Thyroid gland (tissue), 4 donors: ENCODE measurements at regions not wholly inside any gene's neighbourhood (a gene's known extent, or its start where the extent isn't known, plus 50 kb on each side); places are given as distances from the start of the nearest gene placed in this dataset. TPM values are rescaled to one million over a fixed set of nuclear protein-coding genes. Genes with fewer than 3 reads are reported as not detected.

ENCODE experiments used
- DNase-seq, 2 donors: peaks; one replicate each; pipeline ENCODE4 v3.0.0-alpha.2; 2019
- H3K27ac ChIP-seq, 3 donors: fragments of 200-600 bp; sonication (generic); 1 replicate in 2 of 3; 2 replicates in 1 of 3; pipeline ENCODE4 v1.5.1; 2016 to 2019; ENCODE audit warnings: mild to moderate bottlenecking in 1 of 3, moderate library complexity in 1 of 3
- H3K27me3 ChIP-seq: fragments of 200-600 bp; sonication (generic); one replicate; pipeline ENCODE4 v1.5.1; 2019
- H3K36me3 ChIP-seq, 2 donors: fragments of 200-600 bp; sonication (generic); one replicate each; pipeline ENCODE4 v1.5.1; 2016 to 2019
- H3K4me1 ChIP-seq, 2 donors: fragments of 200-600 bp; sonication (generic); one replicate each; pipeline ENCODE4 v1.5.1; 2017 to 2019
- H3K4me3 ChIP-seq, 3 donors: fragments of 200-600 bp; sonication (generic); replicated peaks in 1 of 3; 1 replicate in 2 of 3; 2 replicates in 1 of 3; pipeline ENCODE4 v1.5.1; 2016; ENCODE audit warnings: mild to moderate bottlenecking in 1 of 3
- H3K9me3 ChIP-seq: fragments of 200-600 bp; sonication (generic); one replicate; pipeline ENCODE4 v1.5.1; 2017
- CTCF ChIP-seq, 6 experiments: fragments of 200-600 bp in 3 of 6; fragments of 450-650 bp in 3 of 6; sonication (generic) in 3 of 6; IDR thresholded peaks; one replicate each; pipeline ENCODE4 v1.5.1; 2016 to 2019; ENCODE audit warnings: antibody characterized with exemption in 6 of 6, mild to moderate bottlenecking in 2 of 6, inconsistent platforms in 1 of 6, moderate library complexity in 1 of 6
- POLR2A ChIP-seq, 2 donors: fragments of 450-650 bp; IDR thresholded peaks; one replicate each; pipeline ENCODE4 v1.6.1; 2017; ENCODE audit warnings: antibody characterized with exemption in 2 of 2, mild to moderate bottlenecking in 2 of 2, moderate library complexity in 1 of 2
- WGBS, 2 donors: methylation state at CpG; one replicate each; pipeline ENCODE4 v1.1.5; 2017; 5-methylcytosine and 5-hydroxymethylcytosine counted together
- intact Hi-C: fragments of 100-400 bp; cut with DNase I; formaldehyde crosslinking; loops from one replicate; pipeline ENCODE4 v1.15.1; 2023
- microRNA-seq: library from miRNA; unstranded; fragments of <30 nt; microRNA quantifications from one replicate; pipeline ENCODE4, GENCODE V29; 2016
- small RNA-seq: library from RNA; depleted of rRNA; stranded (forward); fragments of <200 nt; gene quantifications from one replicate; pipeline ENCODE3, GENCODE V24; 2016

- H3K9me3 ChIP-seq, result no peaks in the 10 kb centered on the region
- no peaks in the 10 kb centered on the region for H3K36me3 ChIP-seq
- intact Hi-C loops, result no loop called here
- H3K27me3 ChIP-seq, result no peaks in the 10 kb centered on the region
- no peak overlapping the region for H3K4me3 ChIP-seq
- DNase-seq, result no peak
- no peaks in the 10 kb centered on the region for H3K4me1 ChIP-seq
- 91 to 100% methylated on average over 1 of the region's 1 CpG for WGBS, 2 donors
- H3K27ac ChIP-seq, result no peak overlapping the region
- TF ChIP-seq CTCF (IDR thresholded peaks at IDR 0.05), result no peak
- TF ChIP-seq POLR2A (IDR thresholded peaks at IDR 0.05), result no peak
These were observed 60.6 kb upstream of the E2F8 start for GRCh38 chr11:19301361-19301760.

GRCh38 chr11:19294444-19294843 is 53.7 kb upstream of the E2F8 start:
- WGBS, 2 donors, result 82 to 88% methylated on average over 4 of the region's 4 CpGs
- H3K36me3 ChIP-seq, result no peaks in the 10 kb centered on the region
- H3K4me1 ChIP-seq, result peaks cover 9% of the 10 kb centered on the region in 2 donors
- DNase-seq, result no peak
- H3K27me3 ChIP-seq, result no peaks in the 10 kb centered on the region
- intact Hi-C loops, result no loop called here
- no peaks in the 10 kb centered on the region for H3K9me3 ChIP-seq
- no peak for TF ChIP-seq POLR2A (IDR thresholded peaks at IDR 0.05)
- TF ChIP-seq CTCF (IDR thresholded peaks at IDR 0.05), result no peak
- no peak overlapping the region for H3K4me3 ChIP-seq
- no peak overlapping the region for H3K27ac ChIP-seq

GRCh38 chr11:19291064-19291463 is 50.3 kb upstream of the E2F8 start:
- WGBS, 2 donors, result 60 to 73% methylated on average over 2 of the region's 2 CpGs
- no peaks in the 10 kb centered on the region for H3K36me3 ChIP-seq
- peaks cover 14 to 15% of the 10 kb centered on the region in 2 donors for H3K4me1 ChIP-seq
- H3K4me3 ChIP-seq, result no peak overlapping the region
- no peaks in the 10 kb centered on the region for H3K9me3 ChIP-seq
- peak overlapping the region in 2 of 3 donors; percentile 11 to 58 for H3K27ac ChIP-seq
- no peak for DNase-seq
- no peaks in the 10 kb centered on the region for H3K27me3 ChIP-seq
- intact Hi-C loops, result no loop called here
- TF ChIP-seq POLR2A (IDR thresholded peaks at IDR 0.05) (no peak), CTCF (IDR thresholded peaks at IDR 0.05) (no peak)

Small RNA genes lying in the stretch of these regions (microRNA-seq; reads per million reads assigned to microRNA genes)
- gene MIR4486, result not detected

Small RNA genes lying in the stretch of these regions (small RNA-seq; reads per million reads assigned to genes)
- not detected for gene MIR4486
- gene RF00408, result not detected
- not detected for gene RNA5SP335
